Astrocyte of the spinal cord (primary cell): ENCODE measurements at regions not wholly inside any gene's neighbourhood (a gene's known extent, or its start where the extent isn't known, plus 50 kb on each side); places are given as distances from the start of the nearest gene placed in this dataset.

Source experiments
- DNase-seq: peaks from one replicate; pipeline ENCODE4 v3.0.0; 2011; ENCODE audit warnings: low read depth, low spot score
- H3K4me3 ChIP-seq: 2 replicates; pipeline ENCODE4 v1.5.1; 2011; ENCODE audit warnings: low read depth, mild to moderate bottlenecking, low read length, moderate library complexity
- CTCF ChIP-seq: IDR thresholded peaks from 2 replicates; pipeline ENCODE4 v1.5.1; 2012; ENCODE audit warnings: low read depth, mild to moderate bottlenecking, low read length, inconsistent platforms
- in situ Hi-C: cut with HindIII; loops from 2 replicates; pipeline ENCODE4 v1.10.0; 2017; ENCODE audit warnings: low sequenced_read_pairs

- in situ Hi-C loops = no loop called here
- DNase-seq = no peak
- no peak overlapping the region for H3K4me3 ChIP-seq
- TF ChIP-seq CTCF = no peak
Observed at GRCh38 chr17:31657876-31658275, 201.2 kb downstream of the COPRS start.

- TF ChIP-seq CTCF = no peak
- in situ Hi-C loops = no loop called here
- H3K4me3 ChIP-seq = no peak overlapping the region
- DNase-seq = no peak
Observed at GRCh38 chr17:31654936-31655335, 204.1 kb downstream of the COPRS start.

GRCh38 chr17:31653691-31654090 lies 205.4 kb downstream of the COPRS start:
- no peak for DNase-seq
- H3K4me3 ChIP-seq = no peak overlapping the region
- in situ Hi-C loops = no loop called here
- no peak for TF ChIP-seq CTCF

GRCh38 chr17:31650756-31651520 lies 208.1 kb downstream of the COPRS start:
- in situ Hi-C loops = no loop called here
- no peak overlapping the region for H3K4me3 ChIP-seq
- no peak for DNase-seq
- TF ChIP-seq CTCF = no peak

GRCh38 chr17:31649302-31649701 lies 209.7 kb downstream of the COPRS start:
- no peak overlapping the region for H3K4me3 ChIP-seq
- DNase-seq = no peak
- in situ Hi-C loops = no loop called here
- TF ChIP-seq CTCF = no peak

GRCh38 chr17:31647661-31648060 lies 211.4 kb downstream of the COPRS start:
- in situ Hi-C loops = no loop called here

More at GRCh38 chr17:31647661-31648060, 211.4 kb downstream of the COPRS start:
- no peak for TF ChIP-seq CTCF
- no peak overlapping the region for H3K4me3 ChIP-seq
- no peak for DNase-seq
